ENCODE measurements at regions not wholly inside any gene's neighbourhood (a gene's known extent, or its start where the extent isn't known, plus 50 kb on each side); places are given as distances from the start of the nearest gene placed in this dataset.
"Not testable (repeated sequence)": the region's sequence is repeated elsewhere in the genome, so short reads cannot be mapped to it uniquely, and the experiment has no call there.

- Histone ChIP-seq H3K9me3 (no peaks in the 10 kb centered on the region), H3K36me3 (no peaks in the 10 kb centered on the region), H3K27me3 (no peaks in the 10 kb centered on the region), H3K4me3 (no peak overlapping the region), H3K4me1 (peaks cover 25% of the 10 kb centered on the region), H3K27ac (no peak overlapping the region)
- intact Hi-C loops (cut with DNase I), result no loop called here
- ATAC-seq, result no peak
- TF ChIP-seq CTCF (IDR thresholded peaks at IDR 0.05), result no peak
- DNase-seq, result no peak
These were observed 52.1 kb downstream of the ARHGEF18 start for GRCh38 chr19:7400815-7401214.

GRCh38 chr19:7401694-7402093 lies 53.0 kb downstream of the ARHGEF18 start:
- no peaks in the 10 kb centered on the region for H3K36me3 ChIP-seq
- DNase-seq, result no peak
- H3K27me3 ChIP-seq, result no peaks in the 10 kb centered on the region
- no peak for ATAC-seq
- no peak overlapping the region for H3K27ac ChIP-seq
- intact Hi-C loops (cut with DNase I), result no loop called here
- TF ChIP-seq CTCF (IDR thresholded peaks at IDR 0.05), result no peak
- H3K4me1 ChIP-seq, result peaks cover 16% of the 10 kb centered on the region
- H3K4me3 ChIP-seq, result no peak overlapping the region
- H3K9me3 ChIP-seq, result no peaks in the 10 kb centered on the region

GRCh38 chr19:7405482-7405881 lies 56.7 kb downstream of the ARHGEF18 start:
- H3K4me3 ChIP-seq; DNase-seq; H3K27me3 ChIP-seq; H3K4me1 ChIP-seq; H3K36me3 ChIP-seq; H3K9me3 ChIP-seq; ATAC-seq; intact Hi-C loops (cut with DNase I); H3K27ac ChIP-seq: not testable (repeated sequence)

GRCh38 chr19:7408251-7408650 lies 59.5 kb downstream of the ARHGEF18 start:
- intact Hi-C loops (cut with DNase I), result no loop called here
- no peak overlapping the region for H3K27ac ChIP-seq
- no peaks in the 10 kb centered on the region for H3K9me3 ChIP-seq
- ATAC-seq, result no peak
- no peaks in the 10 kb centered on the region for H3K36me3 ChIP-seq
- no peaks in the 10 kb centered on the region for H3K27me3 ChIP-seq
- no peak for DNase-seq
- H3K4me1 ChIP-seq, result no peaks in the 10 kb centered on the region
- H3K4me3 ChIP-seq, result no peak overlapping the region
- TF ChIP-seq CTCF (IDR thresholded peaks at IDR 0.05), result no peak

- intact Hi-C loops (cut with DNase I), result no loop called here
- ATAC-seq (no peak), DNase-seq (no peak)
- Histone ChIP-seq H3K27me3 (no peaks in the 10 kb centered on the region), H3K4me1 (peaks cover 10% of the 10 kb centered on the region), H3K4me3 (no peak overlapping the region), H3K27ac (no peak overlapping the region), H3K9me3 (no peaks in the 10 kb centered on the region), H3K36me3 (no peaks in the 10 kb centered on the region)
- no peak for TF ChIP-seq CTCF (IDR thresholded peaks at IDR 0.05)
These were observed 62.2 kb downstream of the ARHGEF18 start for GRCh38 chr19:7410946-7411345.

- no peak for DNase-seq
- H3K9me3 ChIP-seq, result no peaks in the 10 kb centered on the region
- no peak for TF ChIP-seq CTCF (IDR thresholded peaks at IDR 0.05)
- H3K4me1 ChIP-seq, result peaks cover 21% of the 10 kb centered on the region
- H3K27ac ChIP-seq, result no peak overlapping the region
- no peak overlapping the region for H3K4me3 ChIP-seq
- intact Hi-C loops (cut with DNase I), result no loop called here
- H3K36me3 ChIP-seq, result no peaks in the 10 kb centered on the region
- ATAC-seq, result no peak
- H3K27me3 ChIP-seq, result no peaks in the 10 kb centered on the region
These were observed 64.9 kb downstream of the ARHGEF18 start for GRCh38 chr19:7413629-7414028.

Data from upper lobe of right lung (tissue), 1 donor.